ENCODE measurements at regions not wholly inside any gene's neighbourhood (a gene's known extent, or its start where the extent isn't known, plus 50 kb on each side); places are given as distances from the start of the nearest gene placed in this dataset.
"Not testable (repeated sequence)": the region's sequence is repeated elsewhere in the genome, so short reads cannot be mapped to it uniquely, and the experiment has no call there.

DNA sequence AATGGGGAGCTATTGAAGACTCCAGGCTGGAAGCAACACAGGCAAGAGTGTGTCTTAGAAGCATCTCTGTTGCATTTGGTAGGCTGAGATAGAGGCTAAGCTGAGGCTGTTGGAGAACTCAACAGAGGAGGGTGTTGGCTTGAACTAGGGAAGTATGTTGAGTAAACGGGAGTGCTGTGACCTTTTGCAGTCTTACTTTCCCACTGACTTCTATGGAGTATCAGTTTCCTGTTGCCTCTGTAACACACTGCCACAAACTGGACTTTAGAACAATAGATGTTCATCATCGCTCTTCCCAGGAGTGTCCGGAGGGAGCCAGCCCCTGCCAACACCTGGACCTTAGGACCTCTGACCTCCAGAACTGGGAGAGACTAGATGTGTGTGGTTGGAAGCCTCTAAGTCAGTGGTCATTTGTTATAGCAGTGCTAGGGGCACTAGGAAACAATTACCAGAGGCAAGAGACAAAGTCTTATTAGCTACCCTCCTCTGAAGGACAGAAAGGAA lies 192.1 kb upstream of the ZNF469 start:
- TF ChIP-seq, protein P1, sequence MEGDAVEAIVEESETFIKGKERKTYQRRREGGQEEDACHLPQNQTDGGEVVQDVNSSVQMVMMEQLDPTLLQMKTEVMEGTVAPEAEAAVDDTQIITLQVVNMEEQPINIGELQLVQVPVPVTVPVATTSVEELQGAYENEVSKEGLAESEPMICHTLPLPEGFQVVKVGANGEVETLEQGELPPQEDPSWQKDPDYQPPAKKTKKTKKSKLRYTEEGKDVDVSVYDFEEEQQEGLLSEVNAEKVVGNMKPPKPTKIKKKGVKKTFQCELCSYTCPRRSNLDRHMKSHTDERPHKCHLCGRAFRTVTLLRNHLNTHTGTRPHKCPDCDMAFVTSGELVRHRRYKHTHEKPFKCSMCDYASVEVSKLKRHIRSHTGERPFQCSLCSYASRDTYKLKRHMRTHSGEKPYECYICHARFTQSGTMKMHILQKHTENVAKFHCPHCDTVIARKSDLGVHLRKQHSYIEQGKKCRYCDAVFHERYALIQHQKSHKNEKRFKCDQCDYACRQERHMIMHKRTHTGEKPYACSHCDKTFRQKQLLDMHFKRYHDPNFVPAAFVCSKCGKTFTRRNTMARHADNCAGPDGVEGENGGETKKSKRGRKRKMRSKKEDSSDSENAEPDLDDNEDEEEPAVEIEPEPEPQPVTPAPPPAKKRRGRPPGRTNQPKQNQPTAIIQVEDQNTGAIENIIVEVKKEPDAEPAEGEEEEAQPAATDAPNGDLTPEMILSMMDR (IDR thresholded peaks at IDR 0.05; ENCODE audit: insufficient read depth, low read depth, low read length): not testable (repeated sequence)
- TF ChIP-seq EZH2 (IDR thresholded peaks at IDR 0.05; ENCODE audit: insufficient read depth, low read length): not testable (repeated sequence)
